Gastrocnemius medialis (tissue), 4 donors: ENCODE measurements at regions not wholly inside any gene's neighbourhood (a gene's known extent, or its start where the extent isn't known, plus 50 kb on each side); places are given as distances from the start of the nearest gene placed in this dataset.

Source experiments
- ATAC-seq, 2 donors: fragments of 150-250 bp; one replicate each; pipeline ENCODE4 v1.9.1; 2016
- DNase-seq, 2 donors: peaks; one replicate each; pipeline ENCODE4 v3.0.0-alpha.2; 2019
- H3K27ac ChIP-seq, 4 donors: fragments of 200-600 bp; sonication (generic); 1 replicate in 1 of 4; 2 replicates in 3 of 4; pipeline ENCODE4 v1.5.1; 2016 to 2018; ENCODE audit warnings: mild to moderate bottlenecking in 2 of 4, moderate library complexity in 1 of 4
- H3K27me3 ChIP-seq, 3 donors: fragments of 200-600 bp; sonication (generic) in 2 of 3; 1 replicate in 1 of 3; 2 replicates in 2 of 3; pipeline versions ENCODE4 v1.5.1 to v1.6.0; 2016 to 2019; ENCODE audit warnings: mild to moderate bottlenecking in 1 of 3, moderate library complexity in 1 of 3
- H3K36me3 ChIP-seq, 2 donors: fragments of 200-600 bp; sonication (generic) in 1 of 2; one replicate each; pipeline ENCODE4 v1.5.1; 2017 to 2018
- H3K4me1 ChIP-seq, 2 donors: fragments of 200-600 bp; sonication (generic) in 1 of 2; one replicate each; pipeline ENCODE4 v1.5.1; 2016 to 2017; ENCODE audit warnings: mild to moderate bottlenecking in 2 of 2
- H3K4me3 ChIP-seq, 4 donors: fragments of 200-600 bp; sonication (generic) in 3 of 4; 1 replicate in 1 of 4; 2 replicates in 3 of 4; pipeline ENCODE4 v1.5.1; 2016 to 2019; ENCODE audit warnings: mild to moderate bottlenecking in 2 of 4
- H3K9me3 ChIP-seq, 3 donors: fragments of 200-600 bp; sonication (generic) in 2 of 3; 1 replicate in 1 of 3; 2 replicates in 2 of 3; pipeline ENCODE4 v1.5.1; 2016 to 2019
- CTCF ChIP-seq, 5 experiments: fragments of 450-650 bp in 3 of 5; fragments of 200-600 bp in 2 of 5; sonication (generic) in 2 of 5; IDR thresholded peaks in 4 of 5; conservative IDR thresholded peaks in 1 of 5; 1 replicate in 4 of 5; 2 replicates in 1 of 5; pipeline ENCODE4 v1.5.1; 2016 to 2019; ENCODE audit warnings: antibody characterized with exemption in 5 of 5, mild to moderate bottlenecking in 3 of 5, moderate library complexity in 3 of 5
- POLR2A ChIP-seq, 2 donors: fragments of 450-650 bp; IDR thresholded peaks; one replicate each; pipeline ENCODE4 v1.6.1; 2017; ENCODE audit warnings: antibody characterized with exemption in 2 of 2, mild to moderate bottlenecking in 2 of 2, moderate library complexity in 2 of 2
- in situ Hi-C, 4 donors: fragments of 200-750 bp; cut with MboI; loops; one replicate each; pipeline versions ENCODE4 v1.15.0 to v1.8.0; 2017; ENCODE audit warnings: low sequenced_read_pairs in 4 of 4
- intact Hi-C: fragments of 100-400 bp; cut with DNase I; formaldehyde crosslinking; loops from one replicate; pipeline ENCODE4 v1.15.1; 2023; ENCODE audit warnings: low total_unique reads

DNA sequence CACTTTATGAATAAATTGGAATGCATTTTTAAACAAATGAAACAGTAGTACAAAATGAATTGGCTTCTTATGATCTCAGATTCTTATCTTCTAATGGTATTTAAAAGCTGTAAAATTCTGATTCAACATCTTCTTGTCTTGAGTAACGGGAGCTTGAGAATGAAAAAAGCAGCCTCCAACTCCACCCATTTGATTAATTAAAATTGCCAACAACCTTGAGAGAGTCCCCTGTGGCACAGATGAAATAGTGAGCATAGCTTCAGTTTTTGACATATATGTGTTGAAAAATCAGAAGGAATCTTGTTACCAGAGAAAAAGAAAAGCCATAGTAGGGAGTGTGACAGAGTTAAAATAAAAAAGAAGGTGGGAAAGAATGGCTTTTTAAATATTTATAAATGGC is 1426.1 kb upstream of the CDH8 start:
- Histone ChIP-seq H3K36me3 (no peaks in the 10 kb centered on the region), H3K4me1 (no peaks in the 10 kb centered on the region), H3K27ac (no peak overlapping the region), H3K4me3 (no peak overlapping the region), H3K9me3 (no peaks in the 10 kb centered on the region), H3K27me3 (no peaks in the 10 kb centered on the region)
- in situ Hi-C loops = loop anchor here in 1 of 4 donors (25.0 kb wide), 1 partner anchor 1650 kb away; the partner anchor contains the start of gene CDH11
- intact Hi-C loops = no loop called here
- ATAC-seq (no peak), DNase-seq (no peak)
- TF ChIP-seq POLR2A (IDR thresholded peaks at IDR 0.05) = no peak
- TF ChIP-seq CTCF (IDR thresholded peaks at IDR 0.05 in 4 of 5, conservative IDR thresholded peaks at IDR 0.05 in 1 of 5) = no peak

GRCh38 chr16:63461248-63461841 is 1425.1 kb upstream of the CDH8 start:
- no peaks in the 10 kb centered on the region for H3K4me1 ChIP-seq
- in situ Hi-C loops = loop anchor here in 1 of 4 donors (25.0 kb wide), 1 partner anchor 1651 kb away; the partner anchor contains the start of gene CDH11
- ATAC-seq (no peak), DNase-seq (no peak)
- intact Hi-C loops = no loop called here
- H3K4me3 ChIP-seq = no peak overlapping the region
- H3K36me3 ChIP-seq = no peaks in the 10 kb centered on the region
- no peak overlapping the region for H3K27ac ChIP-seq
- no peaks in the 10 kb centered on the region for H3K9me3 ChIP-seq
- TF ChIP-seq CTCF (IDR thresholded peaks at IDR 0.05 in 4 of 5, conservative IDR thresholded peaks at IDR 0.05 in 1 of 5) (no peak), POLR2A (IDR thresholded peaks at IDR 0.05) (no peak)
- H3K27me3 ChIP-seq = no peaks in the 10 kb centered on the region

DNA sequence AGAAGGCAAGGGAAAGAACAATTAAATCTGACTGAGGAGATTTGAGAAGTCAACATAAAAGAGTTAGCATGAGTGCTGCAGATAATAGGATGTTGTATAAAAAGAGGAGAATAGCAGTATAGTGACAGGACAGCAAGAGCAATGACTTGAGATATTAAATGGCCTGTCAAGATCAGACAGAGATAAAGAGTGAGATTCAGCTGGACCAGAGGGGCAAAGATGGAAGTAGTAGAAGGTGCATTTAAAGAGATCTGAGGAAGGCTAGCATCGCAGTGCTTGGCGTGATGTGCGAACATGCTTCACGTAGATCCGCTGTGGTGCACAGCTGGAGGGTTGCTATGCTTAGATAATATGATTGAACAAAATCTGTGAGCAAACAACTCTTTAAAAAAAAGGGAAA is 1422.6 kb upstream of the CDH8 start:
- Histone ChIP-seq H3K9me3 (no peaks in the 10 kb centered on the region), H3K4me1 (no peaks in the 10 kb centered on the region), H3K27me3 (no peaks in the 10 kb centered on the region), H3K4me3 (no peak overlapping the region), H3K36me3 (no peaks in the 10 kb centered on the region), H3K27ac (no peak overlapping the region)
- no peak for ATAC-seq
- intact Hi-C loops (no loop called here), in situ Hi-C loops (loop anchor here in 1 of 4 donors (25.0 kb wide), 1 partner anchor 1653 kb away; the partner anchor contains the start of gene CDH11)
- no peak for DNase-seq
- TF ChIP-seq CTCF (IDR thresholded peaks at IDR 0.05 in 4 of 5, conservative IDR thresholded peaks at IDR 0.05 in 1 of 5) (no peak), POLR2A (IDR thresholded peaks at IDR 0.05) (no peak)

GRCh38 chr16:63457869-63458268 is 1421.6 kb upstream of the CDH8 start:
- in situ Hi-C loops = loop anchor here in 1 of 4 donors (25.0 kb wide), 1 partner anchor 1654 kb away; the partner anchor contains the start of gene CDH11
- Histone ChIP-seq H3K9me3 (no peaks in the 10 kb centered on the region), H3K4me1 (no peaks in the 10 kb centered on the region), H3K36me3 (no peaks in the 10 kb centered on the region), H3K4me3 (no peak overlapping the region), H3K27me3 (no peaks in the 10 kb centered on the region), H3K27ac (no peak overlapping the region)
- no peak for TF ChIP-seq POLR2A (IDR thresholded peaks at IDR 0.05)
- no peak for TF ChIP-seq CTCF (IDR thresholded peaks at IDR 0.05 in 4 of 5, conservative IDR thresholded peaks at IDR 0.05 in 1 of 5)
- DNase-seq (no peak), ATAC-seq (no peak)
- intact Hi-C loops = no loop called here
